ENCODE measurements at regions not wholly inside any gene's neighbourhood (a gene's known extent, or its start where the extent isn't known, plus 50 kb on each side); places are given as distances from the start of the nearest gene placed in this dataset.

DNA sequence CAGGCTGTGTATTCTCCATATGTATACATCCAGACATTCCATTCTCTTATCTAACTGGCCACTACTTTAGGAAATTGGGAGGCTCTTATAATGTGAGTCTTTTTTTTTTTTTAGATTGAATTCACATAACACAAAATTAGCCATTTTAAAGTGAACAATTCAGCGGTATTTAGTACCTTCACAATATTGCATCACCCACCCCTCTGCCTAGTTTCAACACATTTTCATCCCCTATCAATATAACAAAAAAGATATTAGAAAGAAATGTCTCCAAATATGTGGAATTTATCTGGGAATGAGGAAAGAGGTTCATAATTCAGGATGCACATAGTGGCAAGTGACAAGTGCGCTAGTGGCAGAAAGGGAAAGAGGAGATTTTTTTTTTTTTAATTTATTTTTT lies 228.5 kb downstream of the ICE1 start:
- H4K20me1 ChIP-seq (replicated peaks in 1 of 2; ENCODE audit: control insufficient read depth in 1 of 2, insufficient read depth in 2 of 2, low read length in 2 of 2), result no peaks in the 10 kb centered on the region
- H3K27ac ChIP-seq (ENCODE audit: low read depth, low read length), result no peak overlapping the region

More for the DNA sequence above, 228.5 kb downstream of the ICE1 start:
- Histone ChIP-seq H2BK5ac (ENCODE audit: low read depth, low read length) (no peak overlapping the region), H3K9ac (replicated peaks in 1 of 4; ENCODE audit: extremely low read depth in 1 of 4, low read depth in 3 of 4, low read length in 3 of 4) (no peak overlapping the region), H3K27me3 (replicated peaks in 1 of 4; ENCODE audit: control insufficient read depth in 3 of 4, extremely low read depth in 1 of 4, insufficient read depth in 3 of 4, low read length in 3 of 4) (no peaks in the 10 kb centered on the region), H2BK15ac (ENCODE audit: low read length) (no peak overlapping the region), H3K79me2 (ENCODE audit: control insufficient read depth in 1 of 2, insufficient read depth in 2 of 2, low read length in 2 of 2) (no peaks in the 10 kb centered on the region), H3K36me3 (ENCODE audit: control insufficient read depth in 2 of 4, insufficient read depth in 4 of 4, low read length in 3 of 4) (no peaks in the 10 kb centered on the region), H2BK20ac (ENCODE audit: low read length) (no peak overlapping the region), H3K23ac (ENCODE audit: insufficient read length) (no peak overlapping the region), H3K4ac (replicated peaks; ENCODE audit: insufficient read length, low read depth, low read length) (no peak overlapping the region), H3K4me2 (ENCODE audit: insufficient read depth in 1 of 2, low read depth in 2 of 2, low read length in 2 of 2) (no peak overlapping the region), H4K8ac (ENCODE audit: extremely low read depth, insufficient read depth, low read length) (no peak overlapping the region), H2BK120ac (replicated peaks; ENCODE audit: low read depth, low read length) (no peak overlapping the region), H3K56ac (replicated peaks; ENCODE audit: insufficient read length, low read depth, low read length) (no peak overlapping the region), H3K14ac (ENCODE audit: insufficient read length) (no peak overlapping the region), H3K18ac (ENCODE audit: extremely low read depth, low read length) (no peak overlapping the region), H2AK5ac (ENCODE audit: low read depth, low read length) (no peak overlapping the region), H2BK12ac (ENCODE audit: low read depth, low read length) (no peak overlapping the region), H4K5ac (ENCODE audit: insufficient read length, low read depth, low read length) (no peak overlapping the region), H2AFZ (ENCODE audit: low read length) (no peak overlapping the region), H3K4me1 (replicated peaks in 1 of 4; ENCODE audit: control insufficient read depth in 3 of 4, insufficient read depth in 4 of 4, low read length in 3 of 4) (no peaks in the 10 kb centered on the region; a peak in 1 of 7 replicates), H3K9me3 (ENCODE audit: insufficient read depth in 2 of 2, low read depth in 1 of 2, low read length in 1 of 2) (no peaks in the 10 kb centered on the region), H3K4me3 (ENCODE audit: extremely low read depth in 1 of 4, insufficient read depth in 2 of 4, low read depth in 3 of 4, low read length in 4 of 4) (no peak overlapping the region), H4K91ac (replicated peaks; ENCODE audit: insufficient read length, low read length) (no peak overlapping the region), H3K23me2 (ENCODE audit: low read depth, low read length) (no peaks in the 10 kb centered on the region), H3K79me1 (ENCODE audit: low read depth, low read length) (no peaks in the 10 kb centered on the region)
- POLR2A ChIA-PET (ENCODE audit: partially characterized antibody), result no interaction called here
- FAIRE-seq (no peak), DNase-seq (ENCODE audit: low read depth in 1 of 2, low spot score in 2 of 2) (no peak)
- TF ChIP-seq CREB1 (IDR thresholded peaks at IDR 0.05) (no peak), TBP (IDR thresholded peaks at IDR 0.05; ENCODE audit: low read depth, low read length) (no peak), YY1 (IDR thresholded peaks at IDR 0.05; ENCODE audit: low read depth, low read length) (no peak), POU5F1 (IDR thresholded peaks at IDR 0.05; ENCODE audit: low read depth, low read length) (no peak), SAP30 (IDR thresholded peaks at IDR 0.05; ENCODE audit: insufficient read depth, insufficient replicate concordance, low read length) (no peak), SIX5 (IDR thresholded peaks at IDR 0.05; ENCODE audit: low read depth, low read length) (no peak), EZH2 (IDR thresholded peaks at IDR 0.05; ENCODE audit: low read depth, low read length, severe bottlenecking) (no peak), SP1 (IDR thresholded peaks at IDR 0.05; ENCODE audit: low read depth, low read length) (no peak), SP4 (IDR thresholded peaks at IDR 0.05; ENCODE audit: low read length) (no peak), CHD1 (IDR thresholded peaks at IDR 0.05; ENCODE audit: low read depth, low read length) (no peak), KDM1A (IDR thresholded peaks at IDR 0.05; ENCODE audit: borderline replicate concordance, low read length) (no peak)
- CTCF ChIA-PET (ENCODE audit: partially characterized antibody), result no interaction called here
- 89% methylated on average over 2 of the region's 2 CpGs; no CpG with 5 or more reads in 1 of the 2 experiments for WGBS, 2 experiments (ENCODE audit: extremely low coverage in 1 of 2, insufficient coverage in 1 of 2, insufficient read length in 1 of 2, insufficient replicate concordance in 2 of 2, low coverage in 1 of 2, low lambda C conversion rate in 2 of 2, missing lambda C conversion rate in 1 of 2)

All from H1 (cell line).